Suprapubic skin (tissue), 4 donors: ENCODE measurements at regions not wholly inside any gene's neighbourhood (a gene's known extent, or its start where the extent isn't known, plus 50 kb on each side); places are given as distances from the start of the nearest gene placed in this dataset.
"Not testable (repeated sequence)": the region's sequence is repeated elsewhere in the genome, so short reads cannot be mapped to it uniquely, and the experiment has no call there.

ENCODE experiments used
- DNase-seq, 2 donors: peaks; one replicate each; pipeline ENCODE4 v3.0.0-alpha.2; 2019; ENCODE audit warnings: low spot score in 2 of 2
- H3K27ac ChIP-seq: fragments of 200-600 bp; sonication (generic); one replicate; pipeline ENCODE4 v1.5.1; 2019
- H3K27me3 ChIP-seq: fragments of 200-600 bp; sonication (generic); one replicate; pipeline ENCODE4 v1.5.1; 2019
- H3K36me3 ChIP-seq: fragments of 200-600 bp; sonication (generic); one replicate; pipeline ENCODE4 v1.5.1; 2019
- H3K4me1 ChIP-seq: fragments of 200-600 bp; sonication (generic); one replicate; pipeline ENCODE4 v1.5.1; 2019
- H3K4me3 ChIP-seq: fragments of 200-600 bp; sonication (generic); one replicate; pipeline ENCODE4 v1.5.1; 2019; ENCODE audit warnings: mild to moderate bottlenecking
- H3K9me3 ChIP-seq: fragments of 200-600 bp; sonication (generic); one replicate; pipeline ENCODE4 v1.5.1; 2019
- CTCF ChIP-seq, 2 donors: fragments of 200-600 bp in 1 of 2; fragments of 450-650 bp in 1 of 2; sonication (generic) in 1 of 2; IDR thresholded peaks; one replicate each; pipeline ENCODE4 v1.5.1; 2016 to 2019; ENCODE audit warnings: antibody characterized with exemption in 2 of 2, mild to moderate bottlenecking in 1 of 2, moderate library complexity in 1 of 2
- EP300 ChIP-seq: sonication (generic); formaldehyde crosslinking; IDR thresholded peaks from one replicate; pipeline ENCODE4 v1.6.1; 2017; ENCODE audit warnings: antibody characterized with exemption
- POLR2A ChIP-seq, 2 donors: fragments of 450-650 bp; IDR thresholded peaks; one replicate each; pipeline ENCODE4 v1.6.1; 2017; ENCODE audit warnings: antibody characterized with exemption in 2 of 2, mild to moderate bottlenecking in 2 of 2, moderate library complexity in 2 of 2
- POLR2AphosphoS5 ChIP-seq, 3 donors: sonication (generic); formaldehyde crosslinking; IDR thresholded peaks; one replicate each; pipeline ENCODE4 v1.6.1; 2017; ENCODE audit warnings: antibody characterized with exemption in 3 of 3
- WGBS: methylation state at CpG from one replicate; pipeline ENCODE4 v1.1.5; 2018; 5-methylcytosine and 5-hydroxymethylcytosine counted together

- Histone ChIP-seq H3K27ac (no peak overlapping the region), H3K9me3 (no peaks in the 10 kb centered on the region), H3K4me1 (no peaks in the 10 kb centered on the region), H3K4me3 (no peak overlapping the region), H3K27me3 (no peaks in the 10 kb centered on the region), H3K36me3 (no peaks in the 10 kb centered on the region)
- no peak for DNase-seq
- WGBS = 61% methylated on average over 2 of the region's 2 CpGs
- no peak for TF ChIP-seq POLR2AphosphoS5 (IDR thresholded peaks at IDR 0.05)
- TF ChIP-seq POLR2A (IDR thresholded peaks at IDR 0.05) = no peak
- TF ChIP-seq CTCF (IDR thresholded peaks at IDR 0.05) = no peak
- no peak for TF ChIP-seq EP300
Measured at GRCh38 chr15:55094136-55094535, 102.6 kb downstream of the RSL24D1 start.

GRCh38 chr15:55088207-55088606 is 108.5 kb downstream of the RSL24D1 start:
- H3K4me1 ChIP-seq = no peaks in the 10 kb centered on the region
- no peak for DNase-seq
- no peaks in the 10 kb centered on the region for H3K27me3 ChIP-seq
- no peaks in the 10 kb centered on the region for H3K36me3 ChIP-seq
- no peak overlapping the region for H3K4me3 ChIP-seq
- no peak for TF ChIP-seq POLR2A (IDR thresholded peaks at IDR 0.05)
- TF ChIP-seq CTCF (IDR thresholded peaks at IDR 0.05) = no peak
- TF ChIP-seq POLR2AphosphoS5 (IDR thresholded peaks at IDR 0.05) = no peak
- no peak for TF ChIP-seq EP300
- no peak overlapping the region for H3K27ac ChIP-seq
- H3K9me3 ChIP-seq = no peaks in the 10 kb centered on the region

GRCh38 chr15:55084673-55085072 is 112.1 kb downstream of the RSL24D1 start:
- no peak for DNase-seq
- Histone ChIP-seq H3K4me3 (no peak overlapping the region), H3K27ac (no peak overlapping the region), H3K36me3 (no peaks in the 10 kb centered on the region), H3K27me3 (no peaks in the 10 kb centered on the region), H3K9me3 (no peaks in the 10 kb centered on the region), H3K4me1 (no peaks in the 10 kb centered on the region)
- 75% methylated on average over 3 of the region's 3 CpGs for WGBS
- no peak for TF ChIP-seq POLR2A (IDR thresholded peaks at IDR 0.05)

GRCh38 chr15:55084216-55084615 is 112.5 kb downstream of the RSL24D1 start:
- TF ChIP-seq POLR2A (IDR thresholded peaks at IDR 0.05) (no peak), EP300 (no peak), CTCF (IDR thresholded peaks at IDR 0.05) (no peak), POLR2AphosphoS5 (IDR thresholded peaks at IDR 0.05) (no peak)

GRCh38 chr15:55077052-55077451 is 119.7 kb downstream of the RSL24D1 start:
- not testable (repeated sequence) for H3K36me3 ChIP-seq, H3K9me3 ChIP-seq, DNase-seq, H3K4me3 ChIP-seq, H3K27ac ChIP-seq, H3K27me3 ChIP-seq, H3K4me1 ChIP-seq
- WGBS = 88% methylated on average over 1 of the region's 1 CpG

More at GRCh38 chr15:55084216-55084615, 112.5 kb downstream of the RSL24D1 start:
- 62% methylated on average over 3 of the region's 3 CpGs for WGBS
- Histone ChIP-seq H3K36me3 (no peaks in the 10 kb centered on the region), H3K9me3 (no peaks in the 10 kb centered on the region), H3K4me1 (no peaks in the 10 kb centered on the region), H3K4me3 (no peak overlapping the region), H3K27ac (no peak overlapping the region), H3K27me3 (no peaks in the 10 kb centered on the region)
- no peak for DNase-seq

GRCh38 chr15:55074431-55074830 is 122.3 kb downstream of the RSL24D1 start:
- peaks cover 3% of the 10 kb centered on the region for H3K9me3 ChIP-seq
- H3K36me3 ChIP-seq = no peaks in the 10 kb centered on the region
- H3K4me1 ChIP-seq = no peaks in the 10 kb centered on the region
- TF ChIP-seq EP300 = no peak
- no peak for TF ChIP-seq CTCF (IDR thresholded peaks at IDR 0.05)
- TF ChIP-seq POLR2A (IDR thresholded peaks at IDR 0.05) = no peak
- TF ChIP-seq POLR2AphosphoS5 (IDR thresholded peaks at IDR 0.05) = no peak
- 83% methylated on average over 6 of the region's 6 CpGs for WGBS
- H3K27me3 ChIP-seq = no peaks in the 10 kb centered on the region
- no peak for DNase-seq
- no peak overlapping the region for H3K4me3 ChIP-seq
- H3K27ac ChIP-seq = no peak overlapping the region

- not testable (repeated sequence) for H3K27me3 ChIP-seq, H3K27ac ChIP-seq
- 93% methylated on average over 19 of the region's 20 CpGs for WGBS
Measured at GRCh38 chr15:55063970-55064369, 132.8 kb downstream of the RSL24D1 start.

More at GRCh38 chr15:55063970-55064369, 132.8 kb downstream of the RSL24D1 start:
- not testable (repeated sequence) for H3K4me1 ChIP-seq, H3K4me3 ChIP-seq, H3K9me3 ChIP-seq, H3K36me3 ChIP-seq, DNase-seq
